SKM-1 (cell line): ENCODE measurements at regions not wholly inside any gene's neighbourhood (a gene's known extent, or its start where the extent isn't known, plus 50 kb on each side); places are given as distances from the start of the nearest gene placed in this dataset.

Source experiments
- DNase-seq: peaks from one replicate; lab custom pipeline; 2025; ENCODE audit not compliant: unreplicated experiment; lab: John Stamatoyannopoulos, UW

- DNase-seq, result no peak
Measured at GRCh38 chr4:54793856-54794422, 136.2 kb downstream of the KIT start.
